HAP-1 (cell line): ENCODE measurements at regions not wholly inside any gene's neighbourhood (a gene's known extent, or its start where the extent isn't known, plus 50 kb on each side); places are given as distances from the start of the nearest gene placed in this dataset.
"Not testable (repeated sequence)": the region's sequence is repeated elsewhere in the genome, so short reads cannot be mapped to it uniquely, and the experiment has no call there.

Source experiments
- DNase-seq, 2 experiments: peaks; one replicate each; pipeline ENCODE4 v3.0.0-alpha.2; 2016 to 2020; ENCODE audit warnings: low spot score in 2 of 2
- H3K27me3 ChIP-seq: fragments of 250-450 bp; sonication (Bioruptor Pico); 2 replicates; pipeline ENCODE4 v1.5.1; 2020; ENCODE audit warnings: low read depth, mild to moderate bottlenecking, moderate library complexity
- H3K36me3 ChIP-seq: fragments of 250-450 bp; sonication (Bioruptor Pico); replicated peaks from 2 replicates; pipeline ENCODE4 v1.5.1; 2020; ENCODE audit warnings: mild to moderate bottlenecking
- H3K4me1 ChIP-seq: fragments of 250-450 bp; sonication (Bioruptor Pico); 2 replicates; pipeline ENCODE4 v1.5.1; 2020; ENCODE audit warnings: mild to moderate bottlenecking
- H3K4me3 ChIP-seq: fragments of 250-450 bp; sonication (Bioruptor Pico); 2 replicates; pipeline ENCODE4 v1.5.1; 2020; ENCODE audit warnings: mild to moderate bottlenecking, moderate library complexity
- H3K9me3 ChIP-seq: fragments of 250-450 bp; sonication (Bioruptor Pico); 2 replicates; pipeline ENCODE4 v1.5.1; 2020; ENCODE audit warnings: mild to moderate bottlenecking, moderate library complexity
- in situ Hi-C: fragments of 300-500 bp; cut with MboI; formaldehyde crosslinking; loops from 3 replicates; pipeline ENCODE4 v1.14.3; 2020; ENCODE audit warnings: low sequenced_read_pairs, inconsistent platforms, mixed read lengths

DNA sequence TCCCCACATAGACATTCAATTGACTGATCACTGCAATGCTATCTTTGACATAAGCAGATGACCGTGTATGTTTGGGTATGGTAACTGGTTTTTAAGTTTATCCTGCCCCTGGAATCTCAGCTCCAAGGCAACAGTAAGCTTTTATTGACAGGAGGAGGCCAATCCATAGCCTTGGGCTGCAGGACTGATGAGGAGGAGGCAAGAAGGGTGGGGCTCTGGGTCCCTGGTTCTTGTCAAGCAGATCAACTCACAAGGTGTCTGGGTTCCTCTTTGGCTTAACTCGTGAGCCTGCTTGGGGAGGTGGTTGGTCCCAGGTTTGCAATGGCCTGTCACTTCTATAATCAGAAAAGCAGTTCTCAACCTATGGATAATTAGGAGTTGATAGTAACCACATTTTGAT is 113.2 kb upstream of the STX18 start:
- Histone ChIP-seq H3K4me1 (no peaks in the 10 kb centered on the region), H3K36me3 (no peaks in the 10 kb centered on the region), H3K27me3 (no peaks in the 10 kb centered on the region), H3K9me3 (no peaks in the 10 kb centered on the region), H3K4me3 (no peak overlapping the region)
- no peak for DNase-seq
- in situ Hi-C loops: no loop called here

DNA sequence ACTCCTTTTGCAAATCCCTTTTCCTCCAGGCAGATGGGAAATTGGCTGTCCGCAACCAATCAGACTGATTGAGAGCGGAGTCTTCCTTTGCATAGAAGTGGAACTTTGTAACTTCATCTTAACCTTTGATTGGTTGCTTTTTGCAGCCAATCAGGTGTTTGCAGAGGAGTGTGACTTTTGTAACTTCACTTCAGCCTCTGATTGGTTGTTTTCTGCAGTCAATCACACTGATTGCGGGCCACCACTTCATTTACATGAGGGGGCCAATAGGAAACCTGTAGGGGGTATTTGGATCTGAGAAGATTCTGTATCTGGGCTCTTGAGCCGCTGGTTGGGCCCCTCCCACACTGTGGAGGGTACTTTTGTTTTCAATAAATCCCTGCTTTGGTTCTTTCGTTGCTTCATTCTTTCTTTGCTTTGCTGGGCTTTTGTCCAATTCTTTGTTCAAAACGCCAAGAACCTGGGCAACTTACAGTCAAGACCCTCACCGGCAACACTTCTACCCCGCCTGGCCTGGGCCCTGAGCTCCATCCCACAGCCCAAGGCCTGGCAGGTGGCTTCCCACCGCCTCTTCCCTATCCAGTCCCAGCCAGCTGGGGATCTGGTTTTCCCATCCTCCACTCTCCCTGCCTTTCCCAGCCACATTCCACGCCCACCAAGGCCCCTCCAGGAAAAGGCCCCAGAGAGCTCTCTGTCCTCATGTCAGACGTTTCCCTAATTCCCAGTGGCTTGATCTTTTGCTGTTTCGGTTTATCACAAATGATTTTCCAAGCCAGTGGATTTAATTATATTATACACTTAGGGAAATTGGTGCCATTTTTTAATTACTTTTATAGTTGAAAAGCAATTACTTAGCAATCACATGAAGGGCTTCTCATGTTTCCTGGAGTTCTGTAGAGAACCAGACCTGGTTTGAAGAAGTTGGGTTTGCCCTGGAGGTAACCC is 110.2 kb upstream of the STX18 start:
- Histone ChIP-seq H3K27me3 (no peaks in the 10 kb centered on the region), H3K9me3 (no peaks in the 10 kb centered on the region), H3K36me3 (no peaks in the 10 kb centered on the region), H3K4me1 (no peaks in the 10 kb centered on the region), H3K4me3 (no peak overlapping the region)
- no peak for DNase-seq
- in situ Hi-C loops: no loop called here

DNA sequence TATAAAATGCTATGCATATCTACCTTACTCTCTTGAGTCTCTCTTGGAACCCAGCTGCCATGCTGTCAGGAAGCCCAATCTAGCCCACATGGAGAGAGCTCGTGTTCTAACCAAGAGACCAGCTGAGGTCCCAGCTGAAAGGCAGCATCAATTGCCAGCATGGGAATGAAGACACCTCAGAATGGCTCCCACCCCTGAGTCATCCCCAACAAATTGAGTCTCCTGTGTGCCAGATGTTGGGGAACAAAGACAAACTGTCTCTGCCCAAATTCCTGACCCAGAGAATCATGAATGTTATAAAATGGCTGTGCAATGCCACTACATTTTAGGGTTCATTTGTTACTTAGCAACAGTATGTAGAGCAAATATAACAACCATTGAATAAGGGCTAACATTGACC is 105.2 kb upstream of the STX18 start:
- Histone ChIP-seq H3K27me3 (peaks cover 6% of the 10 kb centered on the region), H3K4me3 (no peak overlapping the region), H3K9me3 (no peaks in the 10 kb centered on the region), H3K36me3 (no peaks in the 10 kb centered on the region), H3K4me1 (peaks cover 8% of the 10 kb centered on the region)
- no peak for DNase-seq
- in situ Hi-C loops: no loop called here

DNA sequence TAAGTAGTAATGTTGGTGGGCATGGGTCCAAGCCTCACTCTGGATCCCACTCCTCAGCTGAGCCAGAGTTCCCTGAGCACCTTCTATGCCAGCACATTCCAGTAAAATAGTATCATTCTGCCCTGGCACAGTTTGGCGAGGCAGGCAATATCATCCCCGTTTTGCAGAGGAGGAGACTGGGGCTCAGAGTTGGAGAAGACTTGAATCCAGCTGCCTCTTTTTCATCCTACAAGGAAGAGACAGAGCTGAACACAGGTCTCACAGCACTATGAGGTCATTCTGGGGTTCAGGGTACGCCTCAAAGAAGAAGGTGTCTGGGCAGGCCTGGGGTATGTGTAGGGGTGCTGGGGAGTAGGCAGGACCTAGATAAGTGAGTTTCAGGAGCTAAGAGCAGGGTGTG is 103.9 kb upstream of the STX18 start:
- in situ Hi-C loops: no loop called here
- H3K4me1 ChIP-seq: peaks cover 16% of the 10 kb centered on the region
- H3K4me3 ChIP-seq: no peak overlapping the region
- no peak for DNase-seq
- no peaks in the 10 kb centered on the region for H3K9me3 ChIP-seq
- no peaks in the 10 kb centered on the region for H3K36me3 ChIP-seq
- H3K27me3 ChIP-seq: peaks cover 6% of the 10 kb centered on the region

DNA sequence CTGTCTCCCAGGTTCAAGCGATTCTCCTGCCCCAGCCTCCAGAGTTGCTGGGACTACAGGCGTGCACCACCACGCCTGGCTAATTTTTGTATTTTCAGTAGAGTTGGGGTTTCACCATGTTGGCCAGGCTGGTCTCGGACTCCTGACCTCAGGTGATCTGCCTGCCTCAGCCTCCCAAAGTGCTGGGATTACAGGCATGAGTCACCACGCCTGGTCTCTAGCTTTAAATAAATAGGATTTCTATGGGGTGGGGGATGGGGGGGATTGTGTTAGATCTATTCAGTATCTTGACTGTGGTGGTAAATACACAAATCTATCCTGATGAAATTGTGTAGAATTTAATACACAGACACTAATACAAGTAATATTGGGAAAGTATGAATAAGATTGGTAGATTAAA is 102.4 kb upstream of the STX18 start:
- H3K9me3 ChIP-seq, DNase-seq, H3K36me3 ChIP-seq, H3K27me3 ChIP-seq, H3K4me3 ChIP-seq, in situ Hi-C loops: not testable (repeated sequence)
- peaks cover 23% of the 10 kb centered on the region for H3K4me1 ChIP-seq

DNA sequence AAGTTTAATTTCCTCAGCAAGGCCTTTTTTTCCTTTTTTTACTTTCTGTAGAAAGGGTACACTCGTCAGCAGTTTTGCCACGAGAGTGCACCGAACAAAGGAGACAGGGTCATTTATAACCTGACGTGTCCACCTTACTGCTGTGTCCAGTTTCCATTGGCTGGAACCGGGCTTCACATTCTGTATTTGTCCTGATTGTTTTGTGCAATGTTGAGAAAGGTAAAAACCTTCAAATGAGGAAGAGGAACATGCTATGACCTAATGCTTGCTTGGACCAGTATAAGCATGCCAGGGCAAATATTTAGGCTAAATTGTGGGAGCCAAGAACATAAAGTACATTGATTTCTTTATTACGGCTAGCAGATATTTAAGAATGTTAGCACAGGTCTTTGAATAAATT is 101.9 kb upstream of the STX18 start:
- DNase-seq, H3K36me3 ChIP-seq, in situ Hi-C loops, H3K9me3 ChIP-seq, H3K4me3 ChIP-seq, H3K27me3 ChIP-seq: not testable (repeated sequence)
- peaks cover 28% of the 10 kb centered on the region for H3K4me1 ChIP-seq

DNA sequence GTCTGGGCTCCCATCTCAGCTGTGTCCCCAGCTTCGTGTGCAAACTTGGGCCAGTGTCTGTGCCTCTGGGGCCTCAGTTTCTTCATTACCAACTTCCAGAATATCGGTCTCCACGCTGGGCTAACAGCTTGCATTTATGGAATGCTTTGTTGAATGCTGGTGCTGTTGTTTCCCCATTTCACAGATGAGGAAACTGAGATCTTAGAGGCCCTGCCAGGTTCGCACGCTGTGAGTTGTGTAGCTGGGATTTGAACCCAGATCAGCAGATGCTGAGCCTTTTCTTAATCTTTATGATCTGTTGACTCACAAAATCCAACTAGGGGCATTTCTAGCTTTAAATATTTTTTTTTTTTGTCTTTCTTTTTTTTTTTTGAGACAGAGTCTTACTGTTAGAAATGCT is 101.5 kb upstream of the STX18 start:
- Histone ChIP-seq H3K9me3 (no peaks in the 10 kb centered on the region), H3K4me3 (no peak overlapping the region), H3K36me3 (no peaks in the 10 kb centered on the region), H3K27me3 (peaks cover 6% of the 10 kb centered on the region), H3K4me1 (peaks cover 29% of the 10 kb centered on the region)
- in situ Hi-C loops: no loop called here
- no peak for DNase-seq

DNA sequence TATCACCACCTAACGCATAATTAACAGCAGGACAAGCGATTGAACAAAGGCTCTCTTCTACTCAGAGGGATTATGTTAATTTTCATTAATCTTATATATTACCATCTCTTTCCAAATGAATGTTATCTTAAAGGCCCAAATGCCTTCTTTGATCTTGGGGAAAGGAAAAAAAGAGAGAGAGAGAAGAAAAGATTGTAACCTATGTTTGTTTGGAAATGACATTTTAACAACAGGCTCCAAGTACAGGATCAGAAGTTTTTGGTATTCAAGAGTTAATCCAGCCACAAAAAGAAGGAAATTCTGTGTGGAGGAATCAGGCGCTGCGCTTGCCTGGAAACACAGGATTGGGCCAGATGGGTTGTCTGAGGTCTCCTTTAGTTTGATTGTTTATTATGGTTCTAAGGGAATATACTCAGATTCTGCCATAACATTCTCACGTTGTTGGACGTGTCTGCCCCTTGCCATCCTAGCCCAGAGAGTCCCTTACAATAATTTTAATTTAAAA is 100.7 kb upstream of the STX18 start:
- peak; percentile 76 to 97 for DNase-seq
- H3K27me3 ChIP-seq: peaks cover 6% of the 10 kb centered on the region
- no peaks in the 10 kb centered on the region for H3K9me3 ChIP-seq
- in situ Hi-C loops: no loop called here
- no peak overlapping the region for H3K4me3 ChIP-seq
- no peaks in the 10 kb centered on the region for H3K36me3 ChIP-seq
- H3K4me1 ChIP-seq: peaks cover 29% of the 10 kb centered on the region

DNA sequence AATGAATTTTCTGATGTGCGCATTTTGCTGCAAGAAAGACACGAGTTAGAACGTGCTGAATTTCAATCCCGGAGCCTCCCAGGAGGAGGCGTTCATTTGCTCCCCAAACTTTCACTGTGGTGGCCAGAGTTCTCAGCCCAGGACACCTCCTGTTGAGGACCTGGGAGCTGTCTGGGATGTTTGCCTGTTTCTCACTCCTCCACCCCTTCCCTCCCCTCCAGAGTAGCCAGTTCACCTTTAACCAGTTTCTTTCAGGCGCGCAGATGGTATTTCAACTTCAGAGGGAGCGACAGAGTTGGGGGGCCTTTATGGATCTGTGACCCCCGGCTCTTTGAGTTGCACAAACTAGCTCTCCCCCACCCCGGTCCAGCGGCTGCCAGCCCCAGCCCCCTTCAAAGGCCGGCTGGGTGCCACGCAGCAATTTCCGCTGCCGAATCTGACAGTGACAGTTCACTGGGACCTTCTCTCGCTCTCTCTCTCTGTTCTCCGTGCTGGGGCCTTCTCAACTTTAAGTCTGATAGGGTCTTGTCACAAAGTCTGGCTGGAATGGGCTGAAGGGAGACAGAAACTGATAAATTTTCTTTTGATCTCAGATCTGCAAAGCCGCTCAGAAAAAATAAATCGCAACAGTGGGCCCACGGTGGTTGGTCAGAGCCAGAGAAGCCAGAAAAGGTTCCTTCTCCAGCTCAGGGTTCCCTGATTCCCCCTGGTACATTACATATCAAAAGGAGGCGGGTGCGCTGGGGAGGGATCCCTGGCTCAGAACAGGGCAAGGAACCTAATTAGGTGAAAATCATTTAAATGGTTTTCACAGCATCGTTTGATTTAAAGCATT is 100.0 kb upstream of the STX18 start:
- Histone ChIP-seq H3K36me3 (no peaks in the 10 kb centered on the region), H3K4me1 (peaks cover 29% of the 10 kb centered on the region), H3K4me3 (no peak overlapping the region), H3K9me3 (no peaks in the 10 kb centered on the region), H3K27me3 (peaks cover 6% of the 10 kb centered on the region)
- peak in 1 of 2 experiments; percentile 86 for DNase-seq
- in situ Hi-C loops: no loop called here

DNA sequence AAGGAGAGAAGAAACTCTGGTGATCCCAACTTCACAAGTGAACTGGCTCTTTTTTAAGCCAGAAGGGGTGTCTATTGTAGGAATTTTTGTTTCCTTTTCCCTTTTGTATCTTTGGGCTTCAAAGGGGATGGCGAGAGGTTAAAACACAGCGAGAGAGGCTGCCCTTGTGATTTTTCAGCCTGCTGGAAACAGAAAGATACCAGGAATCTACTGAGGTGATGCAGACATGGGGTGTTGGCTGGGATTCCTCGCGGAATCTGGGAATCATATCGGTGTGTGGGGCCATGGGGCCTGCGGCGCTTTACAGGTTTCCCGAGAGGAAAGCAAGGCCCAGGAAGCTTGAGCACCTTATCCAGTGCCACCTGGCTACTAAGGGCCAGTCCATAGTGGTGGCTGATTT is 99.4 kb upstream of the STX18 start:
- no peaks in the 10 kb centered on the region for H3K9me3 ChIP-seq
- DNase-seq: no peak
- in situ Hi-C loops: no loop called here
- no peak overlapping the region for H3K4me3 ChIP-seq
- no peaks in the 10 kb centered on the region for H3K36me3 ChIP-seq
- peaks cover 29% of the 10 kb centered on the region for H3K4me1 ChIP-seq
- peaks cover 6% of the 10 kb centered on the region for H3K27me3 ChIP-seq

DNA sequence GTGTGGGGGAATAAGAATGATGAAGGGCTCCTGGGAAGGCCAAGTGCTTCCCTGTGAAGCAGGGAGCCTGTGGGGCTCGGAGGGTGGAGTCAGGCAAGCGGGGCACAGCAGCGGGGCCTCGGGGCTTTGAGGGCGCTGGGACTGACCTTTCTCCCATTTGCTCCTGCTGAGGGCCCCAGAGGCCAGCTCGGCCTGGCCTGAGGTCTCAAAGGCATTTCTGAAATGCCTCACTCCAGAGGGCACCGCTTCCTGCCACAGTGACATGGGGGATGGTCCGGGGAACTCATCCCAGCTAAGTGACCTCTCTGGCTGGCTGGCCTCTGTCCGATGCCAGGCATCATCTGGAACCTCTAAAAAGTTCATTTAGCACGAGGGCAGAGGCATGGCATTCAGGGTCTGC is 98.8 kb upstream of the STX18 start:
- peaks cover 29% of the 10 kb centered on the region for H3K4me1 ChIP-seq
- H3K9me3 ChIP-seq: no peaks in the 10 kb centered on the region
- no peak for DNase-seq
- in situ Hi-C loops: no loop called here
- no peak overlapping the region for H3K4me3 ChIP-seq
- H3K36me3 ChIP-seq: no peaks in the 10 kb centered on the region
- H3K27me3 ChIP-seq: peaks cover 6% of the 10 kb centered on the region

DNA sequence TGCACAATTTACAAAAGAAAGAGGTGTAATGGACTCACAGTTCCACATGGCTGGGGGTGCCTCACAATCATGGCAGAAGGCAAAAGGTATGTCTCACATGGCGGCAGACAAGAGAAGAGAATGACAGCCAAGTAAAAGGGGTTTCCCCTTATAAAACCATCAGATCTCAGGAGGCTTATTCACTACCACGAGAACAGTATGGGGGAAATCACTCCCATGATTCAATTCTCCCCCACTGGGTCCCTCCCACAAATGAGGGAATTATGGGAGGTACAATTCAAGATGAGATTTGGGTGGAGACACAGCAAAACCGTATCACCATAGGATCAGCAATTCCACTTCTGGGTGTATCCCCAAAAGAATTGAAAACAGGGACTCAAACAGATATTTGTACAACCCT is 97.5 kb upstream of the STX18 start:
- no peaks in the 10 kb centered on the region for H3K36me3 ChIP-seq
- no peaks in the 10 kb centered on the region for H3K9me3 ChIP-seq
- H3K27me3 ChIP-seq: peaks cover 6% of the 10 kb centered on the region; the same call in 1 of the 2 replicates
- in situ Hi-C loops: no loop called here
- H3K4me1 ChIP-seq: peaks cover 29% of the 10 kb centered on the region
- peak in 1 of 2 experiments; percentile 45 for DNase-seq
- no peak overlapping the region for H3K4me3 ChIP-seq

DNA sequence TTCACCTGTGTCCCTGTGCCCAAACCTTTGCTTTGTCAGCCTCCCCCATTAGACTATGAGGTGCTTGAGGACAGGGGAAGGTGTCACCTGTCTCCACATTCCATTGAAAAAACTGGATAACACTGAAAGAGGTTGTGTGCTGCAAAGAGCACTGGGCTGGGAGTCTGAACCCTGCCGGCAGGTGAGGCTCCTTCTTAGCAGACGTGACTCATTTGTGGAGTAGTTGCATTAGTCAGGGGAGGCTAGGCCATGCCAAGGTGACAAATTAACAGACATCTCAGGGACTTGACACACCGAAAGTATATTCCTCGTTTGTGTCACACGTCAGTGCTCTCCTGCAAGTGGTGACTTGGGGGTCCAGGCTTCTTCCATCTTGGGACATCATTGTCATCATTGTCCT is 95.9 kb upstream of the STX18 start:
- in situ Hi-C loops: no loop called here
- Histone ChIP-seq H3K36me3 (no peaks in the 10 kb centered on the region), H3K9me3 (no peaks in the 10 kb centered on the region), H3K4me3 (no peak overlapping the region), H3K27me3 (no peaks in the 10 kb centered on the region), H3K4me1 (peaks cover 24% of the 10 kb centered on the region)
- DNase-seq: no peak

DNA sequence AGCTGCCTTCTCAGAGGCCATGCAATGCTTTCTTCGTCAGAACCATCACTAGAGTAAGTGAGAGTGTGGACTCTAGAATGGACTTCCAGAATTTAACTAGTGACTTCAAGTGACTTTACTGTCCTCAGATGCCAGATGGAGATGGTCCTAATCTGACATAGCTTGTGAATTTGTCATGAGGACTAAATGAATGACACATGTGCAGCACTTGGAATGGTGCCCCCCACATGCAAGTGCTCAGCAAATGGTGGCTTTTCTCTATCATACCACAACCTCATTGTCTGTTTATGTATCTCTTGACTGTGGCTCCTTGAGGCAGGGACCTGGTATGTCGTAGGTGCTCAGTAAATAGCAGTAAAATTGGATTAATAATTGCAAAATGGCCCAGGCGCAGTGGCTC is 91.6 kb upstream of the STX18 start:
- in situ Hi-C loops: no loop called here
- no peaks in the 10 kb centered on the region for H3K36me3 ChIP-seq

More for the DNA sequence above, 91.6 kb upstream of the STX18 start:
- Histone ChIP-seq H3K4me1 (no peaks in the 10 kb centered on the region), H3K4me3 (no peak overlapping the region), H3K9me3 (no peaks in the 10 kb centered on the region), H3K27me3 (no peaks in the 10 kb centered on the region)
- DNase-seq: no peak
